Stimulated activated CD8-positive, alpha-beta memory T cell treated with anti-CD3 and anti-CD28 coated beads, Interleukin-2, amount 100 ng/mL, for 1 hour (primary cell): ENCODE measurements at regions not wholly inside any gene's neighbourhood (a gene's known extent, or its start where the extent isn't known, plus 50 kb on each side); places are given as distances from the start of the nearest gene placed in this dataset.

Experiments
- DNase-seq, 2 donors: peaks; one replicate each; pipeline ENCODE4 v3.0.0-alpha.2; 2020; ENCODE audit warnings: low read depth in 2 of 2

DNA sequence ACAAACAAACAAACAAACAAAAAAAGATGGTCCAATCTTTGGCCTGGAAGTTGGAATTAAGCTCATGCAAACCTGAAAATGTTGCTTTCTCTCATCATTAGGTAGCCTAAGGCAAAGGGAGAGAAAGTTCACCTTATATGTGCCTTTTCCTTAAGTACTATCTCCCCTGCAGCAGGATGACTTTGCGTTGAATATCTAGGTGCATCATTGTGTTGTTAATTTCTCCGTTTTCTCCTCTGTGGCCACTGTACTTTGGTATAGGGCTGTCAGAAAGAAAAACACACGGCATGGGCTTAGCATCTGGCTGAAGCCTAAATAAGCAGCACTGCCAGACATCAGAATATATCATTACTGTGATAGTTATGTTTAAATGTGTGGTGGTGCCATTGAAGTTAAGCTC, 345.5 kb downstream of the BCAT1 start:
- no peak for DNase-seq

DNA sequence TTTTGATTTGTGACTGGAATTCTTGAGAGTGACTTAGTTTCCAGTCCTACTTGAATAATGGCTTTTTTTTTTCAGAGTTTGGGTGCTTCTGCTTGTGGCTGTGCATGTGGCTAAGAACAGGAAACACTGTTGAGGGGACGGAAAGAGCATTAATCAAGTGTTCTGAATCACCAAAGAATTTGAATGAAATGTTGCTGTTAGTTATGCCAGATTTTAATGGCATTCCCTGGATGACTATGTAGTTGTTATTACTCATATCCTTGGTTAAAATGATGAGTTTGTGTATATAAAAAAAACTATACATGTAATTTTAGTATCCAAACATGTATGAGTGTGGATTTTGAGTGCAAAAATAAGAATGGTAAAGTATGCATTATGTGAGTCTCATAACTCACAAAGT, 347.9 kb downstream of the BCAT1 start:
- DNase-seq: no peak

DNA sequence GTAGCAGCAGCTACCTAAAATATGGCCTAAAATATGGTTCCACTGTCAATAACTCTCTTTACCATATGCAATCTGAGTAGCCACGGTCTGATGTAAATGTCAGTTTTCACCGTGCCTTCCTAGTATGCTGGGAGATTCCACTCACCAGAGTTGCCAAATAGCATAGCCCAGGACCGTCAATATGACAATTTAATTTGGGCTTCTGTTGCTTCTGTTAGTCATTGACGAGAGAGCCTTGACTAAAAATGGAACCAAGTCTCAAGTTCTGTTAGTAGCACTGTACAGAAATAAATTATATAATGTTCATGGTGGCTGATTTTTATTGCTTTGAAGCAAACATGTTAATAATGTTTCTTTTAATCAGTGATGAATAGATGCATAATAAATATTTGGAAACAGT, 348.4 kb downstream of the BCAT1 start:
- no peak for DNase-seq

DNA sequence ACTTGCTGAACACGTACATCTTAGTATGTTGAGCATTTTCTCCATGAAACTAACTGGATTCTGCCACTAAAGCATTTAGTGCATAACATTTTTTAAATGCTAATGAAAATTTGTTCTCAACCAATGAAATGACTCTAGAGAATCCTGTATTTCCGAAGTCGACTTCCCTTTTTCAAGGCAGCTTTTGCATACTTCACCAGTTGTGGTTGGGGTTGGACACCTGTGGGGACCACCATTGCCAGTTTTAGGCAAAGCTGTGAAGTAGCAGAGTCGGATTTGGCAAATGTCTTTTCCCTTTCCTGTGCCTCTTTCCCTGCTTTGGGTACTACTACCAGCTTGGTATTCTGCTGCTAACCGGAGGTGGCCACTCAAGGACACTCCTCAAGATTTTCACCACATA, 349.2 kb downstream of the BCAT1 start:
- no peak for DNase-seq

DNA sequence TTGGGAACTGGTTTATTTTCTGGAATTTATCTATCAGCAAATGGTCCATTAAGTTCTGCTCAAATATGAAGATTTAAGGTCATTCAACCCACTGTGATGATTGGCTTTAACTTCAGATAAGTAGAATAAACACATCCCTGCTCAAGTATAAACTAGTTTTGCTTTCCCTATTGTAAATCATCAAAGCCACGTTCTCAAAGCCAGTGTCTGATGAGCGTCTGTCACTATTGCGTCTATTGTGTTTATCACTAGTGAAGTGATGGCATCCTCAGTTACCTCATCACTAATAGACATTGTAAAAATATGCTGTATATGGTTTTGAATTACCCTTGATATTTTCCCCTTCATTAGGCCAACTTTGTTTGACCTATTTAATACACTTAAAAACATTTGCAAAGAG, 351.3 kb downstream of the BCAT1 start:
- DNase-seq: no peak

DNA sequence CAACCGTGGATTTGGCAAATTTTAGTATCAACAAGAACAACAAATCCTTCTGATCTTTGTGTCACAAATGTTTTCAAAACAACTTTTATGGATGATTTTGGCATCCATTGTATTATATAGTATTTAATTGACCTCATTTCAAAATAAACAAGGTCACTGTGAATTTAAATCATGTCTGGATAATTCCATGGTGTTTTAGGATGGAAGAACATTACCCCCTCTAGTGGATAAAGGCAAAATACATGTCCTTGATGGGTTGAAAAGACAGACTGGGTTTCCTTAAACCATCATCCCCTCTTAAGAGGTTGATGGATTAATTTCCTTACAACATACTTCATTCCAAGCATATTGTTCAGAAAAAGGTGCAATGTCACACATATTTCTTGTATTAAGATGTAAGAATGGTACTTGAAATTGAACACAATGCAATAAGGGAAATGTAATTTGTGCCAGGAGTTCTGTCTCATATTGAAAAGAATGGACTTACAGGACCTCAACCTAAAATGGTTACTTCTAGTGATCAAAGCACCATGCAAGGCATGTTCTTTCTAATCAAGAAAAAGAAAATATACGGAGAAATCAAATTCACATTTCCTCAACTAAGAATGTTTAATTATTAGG, 352.0 kb downstream of the BCAT1 start:
- no peak for DNase-seq

DNA sequence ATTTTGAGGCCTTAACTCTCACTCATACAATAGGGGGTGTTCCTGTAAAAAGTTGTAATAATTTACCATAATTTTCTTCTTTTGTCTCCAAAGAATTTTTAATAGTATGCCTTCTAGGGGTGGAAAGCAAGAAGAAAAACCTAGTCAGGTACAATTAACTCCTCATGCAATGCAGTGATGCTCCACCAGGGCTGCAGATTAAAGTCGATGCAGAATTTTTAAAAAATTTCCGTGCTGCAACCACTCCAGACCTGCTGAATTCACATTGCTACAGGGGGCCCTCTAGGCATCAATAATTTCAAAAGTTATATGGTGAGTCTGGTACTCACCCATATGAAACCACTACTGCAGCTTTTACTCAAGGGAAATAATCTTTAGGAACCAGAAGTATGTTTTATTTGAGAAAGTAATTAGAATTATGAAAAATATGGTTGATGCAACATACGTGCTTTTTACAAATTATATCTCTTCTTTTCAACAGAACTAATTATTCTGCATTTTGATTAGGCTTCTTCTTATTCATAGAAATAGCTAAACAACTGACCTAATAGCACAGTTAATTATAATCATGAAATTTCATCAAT, 353.2 kb downstream of the BCAT1 start:
- no peak for DNase-seq

DNA sequence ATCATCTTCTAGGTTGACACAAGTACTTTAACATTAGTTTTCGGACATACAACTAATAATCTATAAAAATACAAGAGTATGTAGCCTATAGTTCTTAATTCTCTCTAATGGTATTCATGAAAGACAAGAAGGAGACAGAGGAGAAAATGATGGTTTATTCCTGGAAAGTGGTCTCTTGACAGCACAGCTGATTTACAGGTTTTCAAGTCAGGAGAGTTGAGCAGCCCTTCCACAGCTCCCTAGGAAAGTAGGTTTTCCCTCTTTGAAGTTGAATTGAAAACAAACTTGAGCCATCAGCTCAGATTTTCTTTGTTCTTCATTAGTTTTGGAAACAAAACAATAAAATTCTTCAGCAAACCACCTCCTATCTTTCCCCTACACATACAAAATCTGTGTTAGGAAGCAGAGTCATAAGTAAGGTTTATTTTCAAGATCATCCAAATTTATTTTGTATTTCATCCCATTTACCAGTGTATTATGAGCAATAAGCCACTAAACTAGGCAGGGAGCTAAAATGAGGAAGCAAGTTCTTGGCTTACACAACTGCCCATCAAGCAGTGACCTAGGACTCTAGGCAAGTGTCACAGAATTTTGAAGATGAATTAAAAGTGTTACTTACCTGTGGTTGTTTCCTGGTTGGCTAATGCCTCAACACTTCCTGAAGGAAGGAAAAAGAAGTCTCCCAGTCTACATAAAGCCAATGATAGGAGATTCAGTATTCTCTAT, 357.0 kb downstream of the BCAT1 start:
- DNase-seq: no peak

DNA sequence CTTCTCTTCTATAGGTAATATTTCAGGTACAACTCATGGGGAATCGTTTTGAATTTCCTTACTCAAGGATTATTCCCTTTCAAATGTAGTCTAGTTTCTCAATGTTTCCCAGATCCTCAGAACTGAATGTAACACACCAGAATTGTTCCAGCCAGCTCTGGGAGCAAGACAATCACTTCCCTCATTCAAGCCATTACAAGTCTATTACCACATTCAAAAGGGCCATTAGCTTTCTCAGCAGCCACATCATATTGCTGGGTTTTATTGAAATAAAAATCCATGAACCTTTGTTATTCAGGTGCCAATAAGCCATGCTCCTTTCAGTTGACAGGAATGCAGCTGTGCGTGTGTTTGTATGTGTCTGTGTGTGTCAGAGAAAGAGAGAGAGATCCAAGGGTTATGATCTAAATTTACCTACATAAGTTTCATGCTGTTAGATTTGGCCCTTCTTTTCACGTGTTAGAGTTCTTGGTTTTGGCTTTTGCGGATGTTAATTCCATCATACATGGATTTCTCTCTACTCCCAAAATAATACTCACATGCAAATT, 357.7 kb downstream of the BCAT1 start:
- no peak for DNase-seq

DNA sequence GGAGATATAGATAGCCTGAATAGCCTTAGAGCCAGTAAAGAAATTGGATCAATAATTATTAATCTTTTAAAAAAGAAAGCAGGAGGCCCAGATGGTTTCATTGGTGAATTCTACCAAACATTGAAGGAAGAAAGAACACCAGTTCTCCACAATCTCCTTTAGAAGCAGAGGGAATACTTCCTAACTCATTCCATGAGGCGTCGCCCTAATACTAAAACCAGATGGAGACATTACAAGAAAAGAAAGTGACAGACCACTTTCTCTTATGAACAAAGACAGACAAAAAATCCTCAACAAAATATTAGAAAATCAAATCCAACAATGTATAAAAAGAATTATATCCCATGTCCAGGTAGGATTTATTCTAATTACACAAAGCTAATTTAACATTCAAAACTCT, 362.6 kb downstream of the BCAT1 start:
- DNase-seq: no peak

DNA sequence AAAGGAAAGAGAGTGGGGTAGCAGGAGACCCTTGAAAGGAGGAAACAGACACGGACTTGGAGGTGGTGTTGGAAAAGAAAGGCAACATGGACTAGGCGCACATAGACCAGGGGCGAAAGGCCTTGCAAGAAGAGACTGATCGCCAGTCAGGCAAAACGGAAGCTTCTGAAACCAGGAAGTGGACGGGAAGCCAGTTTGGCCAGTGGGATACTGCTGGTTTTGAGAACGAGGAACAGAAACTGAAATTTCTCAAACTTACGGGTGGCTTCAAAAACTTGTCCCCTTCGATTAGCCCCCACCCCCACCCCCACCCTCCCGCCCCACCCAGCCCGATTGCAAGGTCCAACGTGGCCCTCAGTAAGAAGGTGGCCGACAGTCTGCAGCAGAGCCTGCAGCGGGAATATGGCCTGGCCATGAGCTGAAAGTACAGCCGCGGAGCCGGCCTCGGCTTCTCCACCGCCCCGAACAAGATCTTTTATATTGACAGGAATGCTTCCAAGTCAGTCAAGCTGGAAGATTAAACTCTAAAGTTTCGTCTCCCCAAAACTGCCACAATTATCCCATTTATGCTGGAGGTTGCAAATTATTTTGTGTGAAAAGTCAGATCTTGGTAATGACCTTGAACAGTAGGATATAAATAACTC, 364.7 kb downstream of the BCAT1 start:
- no peak for DNase-seq

DNA sequence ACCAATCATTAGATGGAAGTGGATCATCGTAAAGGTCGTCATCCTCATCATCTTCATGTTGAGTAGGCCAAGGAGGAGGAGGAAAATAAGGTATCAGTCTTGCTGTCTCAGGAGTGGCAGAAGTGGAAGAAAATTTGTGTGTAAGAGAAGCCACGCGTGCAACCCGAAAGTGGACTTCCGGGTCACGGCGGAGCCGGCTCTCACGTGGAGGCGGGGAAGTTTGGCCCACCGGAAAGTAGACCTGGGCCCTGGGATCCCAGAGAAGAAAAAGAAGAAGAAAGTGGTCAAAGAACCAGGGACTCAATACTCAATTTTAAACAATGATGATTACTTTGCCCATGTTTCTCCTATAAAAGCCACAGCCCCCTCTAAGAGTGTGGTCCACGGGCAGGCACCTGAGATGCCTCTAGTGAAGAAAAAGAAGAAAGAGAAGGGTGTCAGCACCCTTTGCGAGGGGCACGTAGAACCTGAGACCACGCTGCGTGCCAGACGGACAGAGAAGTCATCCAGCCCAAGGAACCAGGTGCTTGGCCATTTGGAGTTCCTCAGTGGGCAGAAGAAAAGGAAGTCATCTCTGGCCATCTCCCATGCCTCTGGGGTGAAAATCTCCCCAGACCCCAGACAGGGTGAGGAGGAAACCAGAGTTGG, 365.8 kb downstream of the BCAT1 start:
- no peak for DNase-seq

DNA sequence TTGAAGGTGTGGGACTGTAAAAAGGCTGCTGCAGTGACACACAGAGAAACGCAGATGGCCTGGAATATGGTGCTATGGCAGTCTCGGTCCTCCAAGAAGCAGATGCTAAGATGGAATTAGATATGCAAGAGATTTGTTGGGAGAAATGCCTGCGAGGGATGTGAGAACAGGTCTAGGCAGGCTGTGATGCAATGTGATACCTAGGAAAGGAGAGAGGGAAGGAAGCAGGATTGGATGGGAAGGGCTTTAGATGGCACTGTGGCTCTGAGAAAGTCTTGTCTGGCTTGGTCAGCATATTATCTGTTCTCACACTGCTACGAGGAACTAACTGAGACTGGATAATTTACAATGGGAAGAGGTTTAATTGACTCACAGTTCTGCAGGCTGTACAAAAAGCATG, 374.4 kb downstream of the BCAT1 start:
- no peak for DNase-seq

DNA sequence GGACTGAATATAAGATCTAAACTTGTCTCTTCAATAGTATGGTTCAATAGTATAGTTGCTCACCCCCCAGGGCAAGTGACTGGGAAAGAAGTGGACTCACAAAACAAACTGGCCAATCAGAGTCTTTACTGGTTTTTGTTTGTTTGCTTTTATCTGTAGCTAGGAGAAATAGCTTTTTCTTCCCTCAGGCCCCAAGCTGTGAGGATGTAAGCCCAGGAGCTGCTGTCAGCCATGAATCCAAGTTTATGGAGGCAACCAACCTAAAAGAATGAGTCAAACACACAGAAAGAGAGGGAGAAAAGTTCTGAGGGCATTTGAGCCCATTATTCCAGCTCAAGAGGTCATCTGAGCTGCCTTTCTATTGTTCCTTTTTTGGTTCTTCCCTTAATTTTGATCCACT, 375.3 kb downstream of the BCAT1 start:
- no peak for DNase-seq

DNA sequence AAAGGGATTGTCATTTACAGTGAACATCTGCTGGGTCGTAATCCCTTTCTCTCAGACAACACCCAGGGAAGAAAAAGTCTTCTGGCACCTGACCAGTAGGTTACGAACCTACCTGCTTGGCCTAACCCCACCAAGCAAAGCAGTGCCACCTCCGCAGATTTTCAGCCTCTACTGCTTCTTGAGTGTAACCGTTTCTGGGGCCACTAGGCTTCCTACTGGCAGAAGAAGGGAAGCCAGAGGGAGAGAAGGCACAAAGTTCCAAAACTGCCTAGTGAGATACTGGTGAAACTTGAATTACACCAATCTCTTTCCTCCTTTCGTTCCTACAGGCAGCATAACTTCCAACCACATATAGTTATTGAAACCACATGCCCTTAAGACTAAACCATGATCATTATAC, 383.6 kb downstream of the BCAT1 start:
- no peak for DNase-seq

DNA sequence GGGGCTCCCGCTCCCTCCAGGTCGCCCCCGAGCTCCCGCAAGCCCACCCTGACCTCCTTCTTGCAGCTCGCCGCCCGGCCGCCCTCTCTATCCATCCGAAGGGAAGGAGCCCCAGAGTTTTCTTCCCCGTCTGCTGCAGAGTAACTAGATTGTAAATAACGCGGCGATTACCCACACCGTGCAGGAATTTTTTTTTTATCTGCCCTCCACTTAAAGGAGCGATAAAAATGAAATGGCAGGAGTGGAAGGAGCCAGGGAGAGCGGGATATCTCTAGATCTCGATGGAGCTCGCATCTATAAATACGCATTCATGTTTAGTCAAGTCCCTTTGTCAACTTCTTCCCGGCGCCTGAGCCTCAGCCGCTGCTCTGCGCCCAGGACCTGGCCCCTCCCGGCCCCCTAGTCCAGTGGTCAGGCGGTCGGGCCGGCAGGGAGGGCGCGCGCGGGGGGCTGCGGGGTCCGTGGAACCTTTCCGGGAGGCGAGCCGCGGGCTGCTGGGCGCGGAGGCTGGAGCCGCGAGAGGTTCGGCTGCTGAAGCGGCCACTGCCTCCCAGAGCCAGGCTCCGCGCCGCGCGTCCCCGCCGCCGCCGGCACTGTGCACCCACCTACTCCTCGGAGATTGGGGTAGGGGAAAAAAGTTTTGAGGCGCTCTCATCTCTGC, 386.0 kb downstream of the BCAT1 start:
- DNase-seq: no peak

DNA sequence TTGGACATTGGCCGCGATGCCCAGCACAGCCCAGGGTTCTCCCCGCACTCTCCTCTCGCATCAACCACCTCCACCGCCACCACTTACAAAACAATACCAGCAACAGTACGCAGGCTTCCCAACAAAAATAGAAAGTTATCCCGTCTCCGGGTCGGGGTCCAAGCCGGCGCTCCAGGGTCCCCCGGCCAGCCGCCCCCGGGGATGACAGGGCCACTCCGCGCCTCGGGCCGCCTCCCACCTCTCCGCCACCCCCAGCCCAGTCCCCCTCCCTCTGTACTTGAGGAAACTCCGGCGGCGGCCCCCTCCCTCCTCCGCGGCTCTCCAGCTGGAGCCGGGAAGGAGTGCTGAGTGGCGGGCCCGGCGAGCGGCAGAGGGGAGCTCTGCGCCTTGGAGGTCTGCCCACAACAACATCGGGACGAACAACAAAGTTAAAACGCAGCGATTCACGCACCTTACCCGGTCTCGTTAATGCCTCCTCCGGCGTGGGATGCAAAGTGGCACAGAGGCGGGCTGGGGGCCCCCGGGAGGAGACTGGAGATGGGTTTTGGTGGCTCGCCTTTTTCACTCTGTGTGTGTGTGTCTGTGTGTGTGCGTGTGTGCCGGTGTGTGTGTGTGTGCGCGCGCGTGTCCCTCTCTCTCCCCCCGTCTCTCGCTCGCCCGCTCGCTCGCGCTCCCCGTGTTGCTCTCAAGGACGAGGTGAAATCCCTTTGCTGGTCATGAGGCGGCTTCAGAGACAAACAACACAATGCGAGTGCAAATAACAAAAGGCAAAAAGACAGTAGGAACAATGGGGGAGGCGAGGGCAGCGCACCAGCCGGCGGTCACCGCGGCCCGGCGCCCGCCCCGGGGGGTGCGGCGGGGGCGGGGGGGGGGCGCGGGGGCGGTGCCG, 386.8 kb downstream of the BCAT1 start:
- no peak for DNase-seq

DNA sequence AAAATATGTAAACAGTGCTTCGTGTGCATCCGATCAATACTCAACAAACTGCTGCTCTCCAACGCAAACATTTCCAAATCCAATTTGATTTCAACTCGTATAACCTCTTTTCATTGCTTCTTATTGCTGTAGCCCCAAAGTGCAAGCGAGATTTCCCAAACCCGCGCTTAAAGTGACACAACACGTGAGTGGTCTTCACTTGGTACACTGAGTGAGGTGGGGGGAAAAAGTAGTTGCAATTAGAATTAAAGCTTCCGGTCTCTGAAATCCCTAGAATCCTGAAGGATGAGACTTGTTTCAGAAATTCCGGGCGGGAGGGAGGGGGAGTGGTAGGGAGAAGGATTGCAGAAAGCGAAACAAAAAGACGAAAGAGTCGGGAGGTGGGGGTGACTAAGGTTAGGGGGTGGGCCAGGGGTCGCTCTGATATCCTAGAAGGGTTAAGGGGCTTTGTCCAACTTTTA, 387.5 kb downstream of the BCAT1 start:
- no peak for DNase-seq

DNA sequence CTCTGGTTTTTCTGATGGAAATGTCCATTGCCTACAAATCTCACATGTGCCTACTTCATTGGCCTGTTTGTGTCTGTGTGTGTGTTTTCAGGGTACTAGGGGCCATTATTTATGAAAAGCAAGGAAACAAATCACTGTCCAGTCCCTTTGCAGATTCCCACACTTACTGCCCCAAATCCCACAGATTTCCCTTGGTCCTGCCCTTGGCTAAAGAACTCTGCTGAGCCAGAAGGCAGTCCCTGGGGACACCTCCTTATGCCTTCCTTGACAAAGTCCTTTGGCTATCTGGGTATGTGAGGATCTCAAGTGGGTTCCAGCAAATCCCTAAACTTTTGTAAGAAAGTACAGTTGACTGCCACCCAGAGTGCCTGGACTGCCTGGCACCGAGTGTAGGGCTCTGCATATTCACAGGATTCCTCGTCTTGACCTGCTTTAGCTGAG, 388.1 kb downstream of the BCAT1 start:
- DNase-seq: no peak

DNA sequence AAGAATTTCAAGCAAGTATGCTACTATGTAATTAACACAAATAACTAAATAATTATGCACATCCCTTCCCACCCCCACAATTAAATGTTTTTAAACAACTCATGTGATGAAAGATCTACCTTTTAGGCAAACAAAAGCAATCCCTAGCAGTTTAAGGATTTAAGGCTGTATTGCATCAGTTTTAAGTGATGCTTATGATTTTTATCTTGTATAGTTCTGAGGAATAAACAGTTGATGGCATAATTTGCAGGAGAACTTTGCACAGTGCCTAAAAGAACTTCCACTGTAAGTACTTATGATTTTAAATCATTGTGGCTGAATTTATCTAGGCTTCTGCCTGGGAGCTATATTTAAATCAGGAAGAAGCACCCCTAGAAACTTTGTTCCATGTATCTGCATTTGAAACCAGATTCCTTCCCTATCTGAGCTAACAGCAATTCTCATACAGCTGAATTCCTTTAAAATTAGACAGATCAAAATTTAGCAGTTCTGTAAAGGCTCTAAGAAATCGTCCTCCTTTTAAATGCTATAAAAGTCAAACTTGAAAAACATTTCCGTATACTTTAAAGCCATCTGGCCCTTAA, 388.6 kb downstream of the BCAT1 start:
- DNase-seq: no peak
